ENCODE measurements at regions not wholly inside any gene's neighbourhood (a gene's known extent, or its start where the extent isn't known, plus 50 kb on each side); places are given as distances from the start of the nearest gene placed in this dataset.

GRCh38 chr5:130605234-130605633 is 559.8 kb downstream of the HINT1 start:
- H2BK120ac ChIP-seq (replicated peaks; ENCODE audit: low read depth, low read length) = no peak overlapping the region
- FAIRE-seq (peak; percentile 58), DNase-seq (ENCODE audit: low read depth in 1 of 2, low spot score in 2 of 2) (no peak)
- no peak overlapping the region for H3K9ac ChIP-seq (replicated peaks in 1 of 4; ENCODE audit: extremely low read depth in 1 of 4, low read depth in 3 of 4, low read length in 3 of 4)
- no peaks in the 10 kb centered on the region for H3K27me3 ChIP-seq (replicated peaks in 1 of 4; ENCODE audit: control insufficient read depth in 3 of 4, extremely low read depth in 1 of 4, insufficient read depth in 3 of 4, low read length in 3 of 4)
- no peak overlapping the region for H3K14ac ChIP-seq (ENCODE audit: insufficient read length)
- H2AK5ac ChIP-seq (ENCODE audit: low read depth, low read length) = no peak overlapping the region
- no peaks in the 10 kb centered on the region for H3K9me3 ChIP-seq (ENCODE audit: insufficient read depth in 2 of 2, low read depth in 1 of 2, low read length in 1 of 2)
- H3K4me1 ChIP-seq (replicated peaks in 1 of 4; ENCODE audit: control insufficient read depth in 3 of 4, insufficient read depth in 4 of 4, low read length in 3 of 4) = no peaks in the 10 kb centered on the region
- H2BK5ac ChIP-seq (ENCODE audit: low read depth, low read length) = no peak overlapping the region
- no peak overlapping the region for H2BK12ac ChIP-seq (ENCODE audit: low read depth, low read length)
- H2AFZ ChIP-seq (ENCODE audit: low read length) = no peak overlapping the region
- H3K4me2 ChIP-seq (ENCODE audit: insufficient read depth in 1 of 2, low read depth in 2 of 2, low read length in 2 of 2) = no peak overlapping the region
- H3K23ac ChIP-seq (ENCODE audit: insufficient read length) = no peak overlapping the region
- no peaks in the 10 kb centered on the region for H3K79me2 ChIP-seq (ENCODE audit: control insufficient read depth in 1 of 2, insufficient read depth in 2 of 2, low read length in 2 of 2)
- H3K4me3 ChIP-seq (ENCODE audit: extremely low read depth in 1 of 4, insufficient read depth in 2 of 4, low read depth in 3 of 4, low read length in 4 of 4) = no peak overlapping the region
- H3K27ac ChIP-seq (ENCODE audit: low read depth, low read length) = no peak overlapping the region
- ChIA-PET CTCF (ENCODE audit: partially characterized antibody) (no interaction called here), POLR2A (ENCODE audit: partially characterized antibody) (no interaction called here)
- peak overlapping the region; percentile 19; the same call in 1 of the 2 replicates for H3K18ac ChIP-seq (ENCODE audit: extremely low read depth, low read length)
- no peak overlapping the region for H3K4ac ChIP-seq (replicated peaks; ENCODE audit: insufficient read length, low read depth, low read length)
- H4K91ac ChIP-seq (replicated peaks; ENCODE audit: insufficient read length, low read length) = no peak overlapping the region
- H3K36me3 ChIP-seq (ENCODE audit: control insufficient read depth in 2 of 4, insufficient read depth in 4 of 4, low read length in 3 of 4) = no peaks in the 10 kb centered on the region
- H4K20me1 ChIP-seq (replicated peaks in 1 of 2; ENCODE audit: control insufficient read depth in 1 of 2, insufficient read depth in 2 of 2, low read length in 2 of 2) = no peaks in the 10 kb centered on the region
- H4K5ac ChIP-seq (ENCODE audit: insufficient read length, low read depth, low read length) = no peak overlapping the region
- H3K56ac ChIP-seq (replicated peaks; ENCODE audit: insufficient read length, low read depth, low read length) = no peak overlapping the region
- H3K23me2 ChIP-seq (ENCODE audit: low read depth, low read length) = peaks cover 2% of the 10 kb centered on the region; the same call in 1 of the 2 replicates
- H2BK15ac ChIP-seq (ENCODE audit: low read length) = no peak overlapping the region
- no peaks in the 10 kb centered on the region for H3K79me1 ChIP-seq (ENCODE audit: low read depth, low read length)
- H2BK20ac ChIP-seq (ENCODE audit: low read length) = no peak overlapping the region
- H4K8ac ChIP-seq (ENCODE audit: extremely low read depth, insufficient read depth, low read length) = no peak overlapping the region
- TF ChIP-seq ATF3 (IDR thresholded peaks at IDR 0.05; ENCODE audit: insufficient read depth, low read depth, low read length) (no peak), YY1 (IDR thresholded peaks at IDR 0.05; ENCODE audit: low read depth, low read length) (no peak), RXRA (IDR thresholded peaks at IDR 0.05; ENCODE audit: insufficient read depth, low read depth, low read length) (no peak), POLR2A (IDR thresholded peaks at IDR 0.05; ENCODE audit: control extremely low read depth in 1 of 2, low read depth in 2 of 2, low read length in 2 of 2) (no peak)
- TF ChIP-seq, protein P1, sequence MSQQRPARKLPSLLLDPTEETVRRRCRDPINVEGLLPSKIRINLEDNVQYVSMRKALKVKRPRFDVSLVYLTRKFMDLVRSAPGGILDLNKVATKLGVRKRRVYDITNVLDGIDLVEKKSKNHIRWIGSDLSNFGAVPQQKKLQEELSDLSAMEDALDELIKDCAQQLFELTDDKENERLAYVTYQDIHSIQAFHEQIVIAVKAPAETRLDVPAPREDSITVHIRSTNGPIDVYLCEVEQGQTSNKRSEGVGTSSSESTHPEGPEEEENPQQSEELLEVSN (IDR thresholded peaks at IDR 0.05) = no peak
- TF ChIP-seq, protein P2, sequence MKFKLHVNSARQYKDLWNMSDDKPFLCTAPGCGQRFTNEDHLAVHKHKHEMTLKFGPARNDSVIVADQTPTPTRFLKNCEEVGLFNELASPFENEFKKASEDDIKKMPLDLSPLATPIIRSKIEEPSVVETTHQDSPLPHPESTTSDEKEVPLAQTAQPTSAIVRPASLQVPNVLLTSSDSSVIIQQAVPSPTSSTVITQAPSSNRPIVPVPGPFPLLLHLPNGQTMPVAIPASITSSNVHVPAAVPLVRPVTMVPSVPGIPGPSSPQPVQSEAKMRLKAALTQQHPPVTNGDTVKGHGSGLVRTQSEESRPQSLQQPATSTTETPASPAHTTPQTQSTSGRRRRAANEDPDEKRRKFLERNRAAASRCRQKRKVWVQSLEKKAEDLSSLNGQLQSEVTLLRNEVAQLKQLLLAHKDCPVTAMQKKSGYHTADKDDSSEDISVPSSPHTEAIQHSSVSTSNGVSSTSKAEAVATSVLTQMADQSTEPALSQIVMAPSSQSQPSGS (IDR thresholded peaks at IDR 0.05; ENCODE audit: low read length) = no peak

Data from H1 (cell line).